ENCODE measurements at regions not wholly inside any gene's neighbourhood (a gene's known extent, or its start where the extent isn't known, plus 50 kb on each side); places are given as distances from the start of the nearest gene placed in this dataset.

DNA sequence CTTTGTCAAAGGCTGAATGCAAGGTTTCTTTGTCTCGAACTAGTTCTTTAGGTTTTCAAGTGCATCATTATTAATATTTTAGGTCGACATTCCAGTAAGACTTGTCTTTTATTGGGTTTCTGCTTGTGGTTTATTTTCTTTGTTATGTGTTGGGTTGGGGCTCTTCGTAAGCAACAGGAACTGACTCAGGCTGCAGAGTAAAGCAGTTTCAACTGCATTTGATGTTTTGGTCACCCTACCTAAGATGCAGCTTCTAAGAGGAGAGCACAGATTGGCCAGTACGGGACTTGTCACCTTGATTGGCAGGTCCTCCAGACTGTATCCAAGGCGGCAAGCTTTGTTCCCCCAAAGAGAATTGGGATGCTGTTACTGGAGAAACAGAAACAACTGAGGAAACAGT lies 149.5 kb upstream of the SULF2 start:
- no peak for DNase-seq (ENCODE audit: low read depth)
- TF ChIP-seq, protein P1, sequence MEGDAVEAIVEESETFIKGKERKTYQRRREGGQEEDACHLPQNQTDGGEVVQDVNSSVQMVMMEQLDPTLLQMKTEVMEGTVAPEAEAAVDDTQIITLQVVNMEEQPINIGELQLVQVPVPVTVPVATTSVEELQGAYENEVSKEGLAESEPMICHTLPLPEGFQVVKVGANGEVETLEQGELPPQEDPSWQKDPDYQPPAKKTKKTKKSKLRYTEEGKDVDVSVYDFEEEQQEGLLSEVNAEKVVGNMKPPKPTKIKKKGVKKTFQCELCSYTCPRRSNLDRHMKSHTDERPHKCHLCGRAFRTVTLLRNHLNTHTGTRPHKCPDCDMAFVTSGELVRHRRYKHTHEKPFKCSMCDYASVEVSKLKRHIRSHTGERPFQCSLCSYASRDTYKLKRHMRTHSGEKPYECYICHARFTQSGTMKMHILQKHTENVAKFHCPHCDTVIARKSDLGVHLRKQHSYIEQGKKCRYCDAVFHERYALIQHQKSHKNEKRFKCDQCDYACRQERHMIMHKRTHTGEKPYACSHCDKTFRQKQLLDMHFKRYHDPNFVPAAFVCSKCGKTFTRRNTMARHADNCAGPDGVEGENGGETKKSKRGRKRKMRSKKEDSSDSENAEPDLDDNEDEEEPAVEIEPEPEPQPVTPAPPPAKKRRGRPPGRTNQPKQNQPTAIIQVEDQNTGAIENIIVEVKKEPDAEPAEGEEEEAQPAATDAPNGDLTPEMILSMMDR (IDR thresholded peaks at IDR 0.05; ENCODE audit: low read length, missing control alignments), result no peak
- no peak overlapping the region for H3K4me3 ChIP-seq (replicated peaks; ENCODE audit: low read depth, low read length)

GRCh38 chr20:47931443-47931842 lies 146.2 kb upstream of the SULF2 start:
- no peak for DNase-seq (ENCODE audit: low read depth)
- H3K4me3 ChIP-seq (replicated peaks; ENCODE audit: low read depth, low read length), result no peak overlapping the region
- TF ChIP-seq, protein P1 (IDR thresholded peaks at IDR 0.05; ENCODE audit: low read length, missing control alignments), result no peak

DNA sequence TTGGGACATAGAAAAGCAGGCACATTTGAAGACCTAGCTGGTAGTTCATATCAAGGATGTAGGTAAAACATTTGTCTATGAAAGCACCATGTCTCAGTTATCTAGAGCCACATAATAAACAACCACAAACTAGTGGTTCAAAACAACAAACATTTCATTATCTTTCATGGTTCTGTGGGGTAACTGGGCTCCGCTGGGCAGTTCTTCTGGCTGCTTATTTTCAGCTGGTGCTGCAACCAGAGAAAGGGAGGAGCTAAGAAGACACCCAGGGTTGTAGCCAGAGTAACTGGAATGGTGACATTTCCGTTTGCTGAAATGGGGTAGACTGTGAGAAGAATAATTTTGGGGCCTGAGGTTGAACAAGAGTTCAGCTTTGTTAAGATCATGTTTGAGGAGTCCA lies 145.7 kb upstream of the SULF2 start:
- TF ChIP-seq, protein P1 (IDR thresholded peaks at IDR 0.05; ENCODE audit: low read length, missing control alignments), result no peak
- no peak overlapping the region for H3K4me3 ChIP-seq (replicated peaks; ENCODE audit: low read depth, low read length)
- no peak for DNase-seq (ENCODE audit: low read depth)

DNA sequence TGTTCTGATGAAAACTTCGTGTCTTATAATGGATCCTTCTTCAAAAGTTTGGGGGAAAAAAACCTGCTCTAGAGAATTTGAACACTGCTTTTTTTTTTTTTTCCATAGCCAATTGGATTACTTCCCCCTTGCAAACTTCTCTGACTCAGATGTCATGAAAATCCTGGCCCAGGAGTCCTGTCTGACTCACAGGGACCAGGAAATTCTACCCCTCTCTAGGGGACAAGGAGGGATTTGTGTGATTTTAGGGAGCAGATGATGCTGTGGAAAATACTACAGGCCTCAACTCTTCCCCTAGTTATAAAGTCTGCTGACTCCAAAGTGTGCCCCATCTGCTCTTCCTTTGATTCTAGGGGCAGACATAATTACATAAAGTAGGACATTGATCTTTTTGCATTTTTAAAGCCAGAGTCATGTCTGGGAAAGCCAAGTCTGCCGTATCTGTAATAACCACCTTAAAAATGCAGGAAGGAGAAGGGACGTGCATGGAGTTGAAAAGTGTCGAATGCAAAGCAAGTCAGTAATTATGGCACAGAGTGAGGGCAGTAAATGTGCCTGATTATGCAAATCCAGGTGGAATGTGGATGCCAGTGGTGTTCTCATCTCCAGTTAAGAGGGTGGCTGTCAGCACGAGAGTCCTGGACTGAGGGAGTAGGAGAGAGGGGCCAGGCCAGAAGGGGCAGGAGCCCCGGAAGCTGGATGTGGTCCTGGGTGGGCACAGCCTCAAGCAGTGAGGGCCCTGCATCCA lies 144.3 kb upstream of the SULF2 start:
- TF ChIP-seq, protein P1 (IDR thresholded peaks at IDR 0.05; ENCODE audit: low read length, missing control alignments), result no peak
- no peak overlapping the region for H3K4me3 ChIP-seq (replicated peaks; ENCODE audit: low read depth, low read length)
- peak; percentile 66 for DNase-seq (ENCODE audit: low read depth)

GRCh38 chr20:47927944-47928343 lies 142.7 kb upstream of the SULF2 start:
- no peak overlapping the region for H3K4me3 ChIP-seq (replicated peaks; ENCODE audit: low read depth, low read length)
- DNase-seq (ENCODE audit: low read depth), result no peak
- TF ChIP-seq, protein P1 (IDR thresholded peaks at IDR 0.05; ENCODE audit: low read length, missing control alignments), result no peak

DNA sequence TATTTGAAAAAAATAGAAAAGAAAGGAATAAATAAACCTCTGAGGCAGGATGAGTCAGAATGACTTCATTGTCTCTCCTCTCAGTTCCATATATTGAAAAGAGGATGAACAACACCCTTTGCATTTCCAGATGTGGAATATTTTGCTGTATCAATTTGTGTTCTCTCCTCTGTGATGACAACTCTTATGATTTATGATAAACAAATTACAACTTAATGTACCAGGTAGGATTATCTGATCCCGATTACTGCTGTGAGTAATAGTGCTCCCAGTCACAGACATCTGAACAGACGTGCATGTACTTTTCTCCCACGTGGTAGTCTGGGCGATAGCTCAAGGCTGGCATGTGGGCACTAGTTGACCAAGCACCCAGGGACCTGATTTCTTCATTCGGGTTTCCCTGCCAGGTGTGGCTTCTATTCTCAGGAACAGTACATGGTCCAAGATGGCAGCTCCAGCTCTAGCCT lies 142.1 kb upstream of the SULF2 start:
- no peak for DNase-seq (ENCODE audit: low read depth)

More for the DNA sequence above, 142.1 kb upstream of the SULF2 start:
- TF ChIP-seq, protein P1 (IDR thresholded peaks at IDR 0.05; ENCODE audit: low read length, missing control alignments), result no peak
- H3K4me3 ChIP-seq (replicated peaks; ENCODE audit: low read depth, low read length), result no peak overlapping the region

Data from fibroblast of pulmonary artery (primary cell).